ENCODE measurements at regions not wholly inside any gene's neighbourhood (a gene's known extent, or its start where the extent isn't known, plus 50 kb on each side); places are given as distances from the start of the nearest gene placed in this dataset.

- Histone ChIP-seq H2AFZ (ENCODE audit: low read length) (no peak overlapping the region), H3K4me2 (ENCODE audit: low read length) (no peak overlapping the region), H3K27me3 (ENCODE audit: insufficient read depth, low read length) (0 out of 2 replicates have a peak, but pooled peaks cover 4% of the 10 kb centered on the region), H3K9ac (ENCODE audit: low read length) (no peak overlapping the region), H4K20me1 (ENCODE audit: insufficient read depth, low read length) (no peaks in the 10 kb centered on the region), H3F3A (ENCODE audit: insufficient read depth, low read length) (no peaks in the 10 kb centered on the region), H3K27ac (ENCODE audit: low read depth, low read length, poor library complexity, severe bottlenecking) (no peak overlapping the region), H3K4me3 (ENCODE audit: low read depth, low read length, poor library complexity, severe bottlenecking) (no peak overlapping the region), H3K79me2 (ENCODE audit: insufficient read depth, low read length) (no peaks in the 10 kb centered on the region), H3K36me3 (ENCODE audit: insufficient read depth, low read length) (no peaks in the 10 kb centered on the region), H3K9me3 (ENCODE audit: low read length) (no peaks in the 10 kb centered on the region), H3K9me2 (ENCODE audit: low read depth, low read length) (no peaks in the 10 kb centered on the region), H3K4me1 (ENCODE audit: insufficient read depth, low read length, severe bottlenecking) (no peaks in the 10 kb centered on the region)
- TF ChIP-seq CTCF (IDR thresholded peaks at IDR 0.05; ENCODE audit: low read length) (no peak), EZH2 (IDR thresholded peaks at IDR 0.05; ENCODE audit: borderline replicate concordance, low read length) (no peak)
Observed at GRCh38 chr18:22311301-22311700, 106.4 kb downstream of the CTAGE1 start.

- Histone ChIP-seq H4K20me1 (ENCODE audit: insufficient read depth, low read length) (no peaks in the 10 kb centered on the region), H3K36me3 (ENCODE audit: insufficient read depth, low read length) (no peaks in the 10 kb centered on the region), H3K9me3 (ENCODE audit: low read length) (no peaks in the 10 kb centered on the region), H3F3A (ENCODE audit: insufficient read depth, low read length) (no peaks in the 10 kb centered on the region), H3K27me3 (ENCODE audit: insufficient read depth, low read length) (peaks cover 4% of the 10 kb centered on the region; the same call in 1 of the 2 replicates), H3K4me1 (ENCODE audit: insufficient read depth, low read length, severe bottlenecking) (no peaks in the 10 kb centered on the region), H3K9ac (ENCODE audit: low read length) (no peak overlapping the region), H3K4me2 (ENCODE audit: low read length) (no peak overlapping the region), H3K9me2 (ENCODE audit: low read depth, low read length) (no peaks in the 10 kb centered on the region), H3K27ac (ENCODE audit: low read depth, low read length, poor library complexity, severe bottlenecking) (no peak overlapping the region), H3K79me2 (ENCODE audit: insufficient read depth, low read length) (no peaks in the 10 kb centered on the region), H3K4me3 (ENCODE audit: low read depth, low read length, poor library complexity, severe bottlenecking) (no peak overlapping the region), H2AFZ (ENCODE audit: low read length) (no peak overlapping the region)
- TF ChIP-seq EZH2 (IDR thresholded peaks at IDR 0.05; ENCODE audit: borderline replicate concordance, low read length) (no peak), CTCF (IDR thresholded peaks at IDR 0.05; ENCODE audit: low read length) (no peak)
Observed at GRCh38 chr18:22309191-22309590, 108.5 kb downstream of the CTAGE1 start.

GRCh38 chr18:22307528-22307927, 110.2 kb downstream of the CTAGE1 start:
- Histone ChIP-seq H3F3A (ENCODE audit: insufficient read depth, low read length) (no peaks in the 10 kb centered on the region), H3K79me2 (ENCODE audit: insufficient read depth, low read length) (no peaks in the 10 kb centered on the region), H3K4me2 (ENCODE audit: low read length) (no peak overlapping the region), H3K9me2 (ENCODE audit: low read depth, low read length) (no peaks in the 10 kb centered on the region), H3K27ac (ENCODE audit: low read depth, low read length, poor library complexity, severe bottlenecking) (no peak overlapping the region), H3K4me1 (ENCODE audit: insufficient read depth, low read length, severe bottlenecking) (no peaks in the 10 kb centered on the region), H3K36me3 (ENCODE audit: insufficient read depth, low read length) (no peaks in the 10 kb centered on the region), H3K27me3 (ENCODE audit: insufficient read depth, low read length) (peaks cover 4% of the 10 kb centered on the region; the same call in 1 of the 2 replicates), H3K9me3 (ENCODE audit: low read length) (no peaks in the 10 kb centered on the region), H2AFZ (ENCODE audit: low read length) (no peak overlapping the region), H3K4me3 (ENCODE audit: low read depth, low read length, poor library complexity, severe bottlenecking) (no peak overlapping the region), H4K20me1 (ENCODE audit: insufficient read depth, low read length) (no peaks in the 10 kb centered on the region), H3K9ac (ENCODE audit: low read length) (no peak overlapping the region)
- TF ChIP-seq CTCF (IDR thresholded peaks at IDR 0.05; ENCODE audit: low read length), result no peak
- TF ChIP-seq EZH2 (IDR thresholded peaks at IDR 0.05; ENCODE audit: borderline replicate concordance, low read length), result no peak

Data from OCI-LY1 (cell line).